HepG2 (cell line): ENCODE measurements at regions not wholly inside any gene's neighbourhood (a gene's known extent, or its start where the extent isn't known, plus 50 kb on each side); places are given as distances from the start of the nearest gene placed in this dataset.

ENCODE experiments used
- AGO2 ChIP-seq: fragments of 200-400 bp; formaldehyde crosslinking; optimal IDR thresholded peaks from 2 replicates; pipeline ENCODE3; 2017; ENCODE audit warnings: mild to moderate bottlenecking, low read depth, low read length, moderate library complexity
- BCL6 ChIP-seq: IDR thresholded peaks from 2 replicates; pipeline ENCODE4 v1.6.1; 2016; ENCODE audit warnings: missing genetic modification reagents, missing compliant biosample characterization
- CEBPG ChIP-seq: IDR thresholded peaks from 2 replicates; pipeline ENCODE4 v1.6.1; 2016
- DMAP1 ChIP-seq: IDR thresholded peaks from 2 replicates; pipeline ENCODE4 v1.6.1; 2016
- EP300 ChIP-seq, 3 experiments: sonication (generic) in 1 of 3; formaldehyde crosslinking in 1 of 3; IDR thresholded peaks; 2 replicates each; pipeline versions ENCODE4 v1.5.1 to v1.6.1; 2011 to 2020; ENCODE audit warnings: low read depth in 2 of 3, low read length in 2 of 3, borderline replicate concordance in 1 of 3, improper control_type of control experiment in 1 of 3, mild to moderate bottlenecking in 1 of 3, missing genetic modification reagents in 1 of 3, moderate library complexity in 1 of 3
- FOXJ3 ChIP-seq: sonication (generic); formaldehyde crosslinking; IDR thresholded peaks from 2 replicates; pipeline ENCODE4 v1.4.0; 2020; ENCODE audit warnings: missing genetic modification reagents, mild to moderate bottlenecking, borderline replicate concordance
- GFI1 ChIP-seq: sonication (generic); formaldehyde crosslinking; IDR thresholded peaks from 2 replicates; pipeline ENCODE4 v1.5.0; 2020; ENCODE audit warnings: missing genetic modification reagents, mild to moderate bottlenecking, borderline replicate concordance
- HDAC2 ChIP-seq: sonication (generic); formaldehyde crosslinking; IDR thresholded peaks from 2 replicates; pipeline ENCODE4 v1.4.0; 2020; ENCODE audit warnings: missing genetic modification reagents
- HNRNPH1 ChIP-seq: fragments of 200-400 bp; formaldehyde crosslinking; optimal IDR thresholded peaks from 2 replicates; pipeline ENCODE3; 2017; ENCODE audit warnings: mild to moderate bottlenecking, low read depth, low read length
- HNRNPK ChIP-seq: fragments of 200-400 bp; formaldehyde crosslinking; IDR thresholded peaks from 2 replicates; pipeline ENCODE4 v1.6.1; 2018; ENCODE audit warnings: low read length, low read depth, moderate library complexity, mild to moderate bottlenecking; ENCODE audit not compliant: poor library complexity, severe bottlenecking
- PAXIP1 ChIP-seq: sonication (generic); formaldehyde crosslinking; conservative IDR thresholded peaks from 2 replicates; pipeline ENCODE4 v1.4.0; 2020; ENCODE audit warnings: mild to moderate bottlenecking, missing genetic modification reagents, moderate library complexity
- PHF5A ChIP-seq: IDR thresholded peaks from one replicate; pipeline ENCODE4 v1.6.1; 2018; ENCODE audit warnings: low read depth, missing genetic modification reagents; ENCODE audit not compliant: unreplicated experiment
- SIX4 ChIP-seq: sonication (generic); formaldehyde crosslinking; IDR thresholded peaks from 2 replicates; pipeline ENCODE4 v1.4.0; 2020; ENCODE audit warnings: missing genetic modification reagents
- SOX6 ChIP-seq, 2 experiments: fragments of 450-650 bp in 1 of 2; sonication (generic) in 1 of 2; formaldehyde crosslinking in 1 of 2; IDR thresholded peaks; 2 replicates each; pipeline versions ENCODE4 v1.4.0 to v1.6.1; 2017 to 2020; ENCODE audit warnings: antibody characterized with exemption in 1 of 2, mild to moderate bottlenecking in 1 of 2, missing genetic modification reagents in 1 of 2
- TBP ChIP-seq: sonication (generic); formaldehyde crosslinking; IDR thresholded peaks from 2 replicates; pipeline ENCODE4 v1.5.0; 2020; ENCODE audit warnings: missing genetic modification reagents
- ZNF567 ChIP-seq: sonication (generic); formaldehyde crosslinking; IDR thresholded peaks from 2 replicates; pipeline ENCODE4 v1.8.1; 2023; ENCODE audit warnings: mild to moderate bottlenecking, missing genetic modification reagents, borderline replicate concordance
- ZNF737 ChIP-seq: sonication (generic); formaldehyde crosslinking; IDR thresholded peaks from 2 replicates; pipeline ENCODE4 v1.5.0; 2020; ENCODE audit warnings: missing genetic modification reagents, mild to moderate bottlenecking, borderline replicate concordance
- ZSCAN25 ChIP-seq: sonication (generic); formaldehyde crosslinking; IDR thresholded peaks from 2 replicates; pipeline ENCODE4 v1.8.0; 2022; ENCODE audit warnings: mild to moderate bottlenecking, missing genetic modification reagents
- TF ChIP-seq, protein P1 (sequence below): sonication (generic); formaldehyde crosslinking; conservative IDR thresholded peaks from 2 replicates; pipeline ENCODE4 v1.4.0; 2020; ENCODE audit warnings: missing genetic modification reagents
- TF ChIP-seq, protein P2 (sequence below): sonication (generic); formaldehyde crosslinking; IDR thresholded peaks from 2 replicates; pipeline ENCODE4 v1.5.0; 2020; ENCODE audit warnings: mild to moderate bottlenecking, missing genetic modification reagents

- TF ChIP-seq, protein P1, sequence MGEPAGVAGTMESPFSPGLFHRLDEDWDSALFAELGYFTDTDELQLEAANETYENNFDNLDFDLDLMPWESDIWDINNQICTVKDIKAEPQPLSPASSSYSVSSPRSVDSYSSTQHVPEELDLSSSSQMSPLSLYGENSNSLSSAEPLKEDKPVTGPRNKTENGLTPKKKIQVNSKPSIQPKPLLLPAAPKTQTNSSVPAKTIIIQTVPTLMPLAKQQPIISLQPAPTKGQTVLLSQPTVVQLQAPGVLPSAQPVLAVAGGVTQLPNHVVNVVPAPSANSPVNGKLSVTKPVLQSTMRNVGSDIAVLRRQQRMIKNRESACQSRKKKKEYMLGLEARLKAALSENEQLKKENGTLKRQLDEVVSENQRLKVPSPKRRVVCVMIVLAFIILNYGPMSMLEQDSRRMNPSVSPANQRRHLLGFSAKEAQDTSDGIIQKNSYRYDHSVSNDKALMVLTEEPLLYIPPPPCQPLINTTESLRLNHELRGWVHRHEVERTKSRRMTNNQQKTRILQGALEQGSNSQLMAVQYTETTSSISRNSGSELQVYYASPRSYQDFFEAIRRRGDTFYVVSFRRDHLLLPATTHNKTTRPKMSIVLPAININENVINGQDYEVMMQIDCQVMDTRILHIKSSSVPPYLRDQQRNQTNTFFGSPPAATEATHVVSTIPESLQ (CRISPR knock-in tag), result no peak
- TF ChIP-seq EP300 (IDR thresholded peaks at IDR 0.05; ENCODE audit: low read depth in 2 of 2, low read length in 2 of 2) (peak in 1 of 2 experiments; percentile 64; a peak in 2 of 4 replicates), EP300 (CRISPR knock-in tag; IDR thresholded peaks at IDR 0.05; ENCODE audit: borderline replicate concordance) (no peak), HNRNPK (peak; percentile 10), AGO2 (no peak), ZNF567 (no peak), SOX6 (IDR thresholded peaks at IDR 0.05) (no peak), SOX6 (CRISPR knock-in tag; IDR thresholded peaks at IDR 0.05) (no peak; the same call in 1 of the 2 replicates), DMAP1 (CRISPR knock-in tag) (peak; percentile 36; the same call in 1 of the 2 replicates), BCL6 (CRISPR knock-in tag) (0 out of 2 replicates have a peak, but pooled peaks have one; percentile 13), CEBPG (0 out of 2 replicates have a peak, but pooled peaks have one; percentile 4), SIX4 (CRISPR knock-in tag) (no peak), ZSCAN25 (no peak), TBP (CRISPR knock-in tag) (no peak), PHF5A (no peak), ZNF737 (CRISPR knock-in tag) (no peak), GFI1 (peak; percentile 69; the same call in 1 of the 2 replicates), PAXIP1 (CRISPR knock-in tag) (0 out of 2 replicates have a peak, but pooled peaks have one; percentile 21), FOXJ3 (CRISPR knock-in tag) (peak; percentile 48; the same call in 1 of the 2 replicates), HDAC2 (CRISPR knock-in tag) (peak; percentile 54), HNRNPH1 (no peak)
- TF ChIP-seq, protein P2, sequence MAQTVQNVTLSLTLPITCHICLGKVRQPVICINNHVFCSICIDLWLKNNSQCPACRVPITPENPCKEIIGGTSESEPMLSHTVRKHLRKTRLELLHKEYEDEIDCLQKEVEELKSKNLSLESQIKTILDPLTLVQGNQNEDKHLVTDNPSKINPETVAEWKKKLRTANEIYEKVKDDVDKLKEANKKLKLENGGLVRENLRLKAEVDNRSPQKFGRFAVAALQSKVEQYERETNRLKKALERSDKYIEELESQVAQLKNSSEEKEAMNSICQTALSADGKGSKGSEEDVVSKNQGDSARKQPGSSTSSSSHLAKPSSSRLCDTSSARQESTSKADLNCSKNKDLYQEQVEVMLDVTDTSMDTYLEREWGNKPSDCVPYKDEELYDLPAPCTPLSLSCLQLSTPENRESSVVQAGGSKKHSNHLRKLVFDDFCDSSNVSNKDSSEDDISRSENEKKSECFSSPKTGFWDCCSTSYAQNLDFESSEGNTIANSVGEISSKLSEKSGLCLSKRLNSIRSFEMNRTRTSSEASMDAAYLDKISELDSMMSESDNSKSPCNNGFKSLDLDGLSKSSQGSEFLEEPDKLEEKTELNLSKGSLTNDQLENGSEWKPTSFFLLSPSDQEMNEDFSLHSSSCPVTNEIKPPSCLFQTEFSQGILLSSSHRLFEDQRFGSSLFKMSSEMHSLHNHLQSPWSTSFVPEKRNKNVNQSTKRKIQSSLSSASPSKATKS, result peak; percentile 66; the same call in 1 of the 2 replicates
These were observed 87.0 kb upstream of the SPATS2L start (continued) for GRCh38 chr2:200219309-200220113.
